ENCODE measurements at regions not wholly inside any gene's neighbourhood (a gene's known extent, or its start where the extent isn't known, plus 50 kb on each side); places are given as distances from the start of the nearest gene placed in this dataset.

DNA sequence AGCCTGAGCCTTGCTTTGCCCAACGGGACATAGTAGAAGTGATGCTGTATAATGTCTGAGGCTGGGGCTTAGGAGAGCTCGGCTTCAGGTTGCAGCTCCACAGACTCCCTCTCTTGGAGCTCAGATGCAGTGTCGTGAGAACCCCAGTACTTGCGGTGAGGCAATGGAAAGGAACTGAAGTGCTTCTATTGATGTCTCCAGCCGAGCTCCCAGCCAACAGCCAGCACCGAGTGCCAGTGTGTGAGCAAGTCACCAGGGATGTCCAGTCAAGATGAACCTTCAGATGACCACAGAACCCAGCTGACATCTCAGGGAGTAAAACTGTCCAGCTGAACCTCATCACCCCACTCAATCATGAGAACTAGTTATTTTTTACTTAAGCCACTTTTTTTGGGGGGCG, 268.1 kb downstream of the IRF8 start:
- TF ChIP-seq, protein P1, sequence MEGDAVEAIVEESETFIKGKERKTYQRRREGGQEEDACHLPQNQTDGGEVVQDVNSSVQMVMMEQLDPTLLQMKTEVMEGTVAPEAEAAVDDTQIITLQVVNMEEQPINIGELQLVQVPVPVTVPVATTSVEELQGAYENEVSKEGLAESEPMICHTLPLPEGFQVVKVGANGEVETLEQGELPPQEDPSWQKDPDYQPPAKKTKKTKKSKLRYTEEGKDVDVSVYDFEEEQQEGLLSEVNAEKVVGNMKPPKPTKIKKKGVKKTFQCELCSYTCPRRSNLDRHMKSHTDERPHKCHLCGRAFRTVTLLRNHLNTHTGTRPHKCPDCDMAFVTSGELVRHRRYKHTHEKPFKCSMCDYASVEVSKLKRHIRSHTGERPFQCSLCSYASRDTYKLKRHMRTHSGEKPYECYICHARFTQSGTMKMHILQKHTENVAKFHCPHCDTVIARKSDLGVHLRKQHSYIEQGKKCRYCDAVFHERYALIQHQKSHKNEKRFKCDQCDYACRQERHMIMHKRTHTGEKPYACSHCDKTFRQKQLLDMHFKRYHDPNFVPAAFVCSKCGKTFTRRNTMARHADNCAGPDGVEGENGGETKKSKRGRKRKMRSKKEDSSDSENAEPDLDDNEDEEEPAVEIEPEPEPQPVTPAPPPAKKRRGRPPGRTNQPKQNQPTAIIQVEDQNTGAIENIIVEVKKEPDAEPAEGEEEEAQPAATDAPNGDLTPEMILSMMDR (IDR thresholded peaks at IDR 0.05), result no peak
- no peak for TF ChIP-seq POLR2A (IDR thresholded peaks at IDR 0.05)
